ENCODE measurements at regions not wholly inside any gene's neighbourhood (a gene's known extent, or its start where the extent isn't known, plus 50 kb on each side); places are given as distances from the start of the nearest gene placed in this dataset.

- TF ChIP-seq CTCF (IDR thresholded peaks at IDR 0.05) (no peak), POLR2A (IDR thresholded peaks at IDR 0.05) (no peak)
These were observed 113.0 kb downstream of the BASP1 start for GRCh38 chr5:17330386-17330785.
